Skeletal muscle tissue (tissue), 3 donors: ENCODE measurements at regions not wholly inside any gene's neighbourhood (a gene's known extent, or its start where the extent isn't known, plus 50 kb on each side); places are given as distances from the start of the nearest gene placed in this dataset.
"Not testable (repeated sequence)": the region's sequence is repeated elsewhere in the genome, so short reads cannot be mapped to it uniquely, and the experiment has no call there.

Experiments
- H3K27ac ChIP-seq: one replicate; pipeline ENCODE4 v1.7.0; 2013; ENCODE audit warnings: mild to moderate bottlenecking, low read depth, low read length, inconsistent platforms
- H3K27me3 ChIP-seq, 3 donors: one replicate each; pipeline ENCODE4 v1.7.0; 2013; ENCODE audit warnings: low read length in 3 of 3; ENCODE audit not compliant: control insufficient read depth in 3 of 3, insufficient read depth in 3 of 3
- H3K36me3 ChIP-seq, 3 donors: one replicate each; pipeline ENCODE4 v1.7.0; 2013; ENCODE audit warnings: low read length in 3 of 3; ENCODE audit not compliant: control insufficient read depth in 3 of 3, insufficient read depth in 3 of 3
- H3K4me1 ChIP-seq, 3 donors: one replicate each; pipeline ENCODE4 v1.7.0; 2013; ENCODE audit warnings: low read length in 3 of 3, mild to moderate bottlenecking in 3 of 3; ENCODE audit not compliant: control insufficient read depth in 3 of 3, insufficient read depth in 3 of 3
- H3K4me3 ChIP-seq, 3 donors: one replicate each; pipeline ENCODE4 v1.7.0; 2013; ENCODE audit warnings: low read length in 3 of 3
- H3K9ac ChIP-seq, 3 donors: one replicate each; pipeline ENCODE4 v1.7.0; 2013; ENCODE audit warnings: low read length in 3 of 3, mild to moderate bottlenecking in 3 of 3, moderate library complexity in 2 of 3, low read depth in 1 of 3
- H3K9me3 ChIP-seq, 3 donors: one replicate each; pipeline ENCODE4 v1.7.0; 2013; ENCODE audit warnings: low read length in 3 of 3; ENCODE audit not compliant: control insufficient read depth in 3 of 3
- donor health status: Osteomylitis.

GRCh38 chr4:170938588-170938987, 848.8 kb upstream of the AADAT start:
- Histone ChIP-seq H3K27me3 (no peaks in the 10 kb centered on the region), H3K9me3 (no peaks in the 10 kb centered on the region), H3K4me3 (no peak overlapping the region), H3K27ac (no peak overlapping the region), H3K9ac (no peak overlapping the region), H3K4me1 (no peaks in the 10 kb centered on the region), H3K36me3 (no peaks in the 10 kb centered on the region)

GRCh38 chr4:170931321-170931720, 841.6 kb upstream of the AADAT start:
- H3K4me3 ChIP-seq: no peak overlapping the region
- H3K4me1 ChIP-seq: no peaks in the 10 kb centered on the region

GRCh38 chr4:170888660-170889059, 798.9 kb upstream of the AADAT start:
- no peak overlapping the region for H3K4me3 ChIP-seq
- no peaks in the 10 kb centered on the region for H3K4me1 ChIP-seq
- no peaks in the 10 kb centered on the region for H3K9me3 ChIP-seq
- no peaks in the 10 kb centered on the region for H3K27me3 ChIP-seq
- no peak overlapping the region for H3K9ac ChIP-seq
- H3K36me3 ChIP-seq: no peaks in the 10 kb centered on the region
- no peak overlapping the region for H3K27ac ChIP-seq

More at GRCh38 chr4:170931321-170931720, 841.6 kb upstream of the AADAT start:
- Histone ChIP-seq H3K27ac (no peak overlapping the region), H3K9me3 (no peaks in the 10 kb centered on the region), H3K36me3 (no peaks in the 10 kb centered on the region), H3K9ac (no peak overlapping the region), H3K27me3 (no peaks in the 10 kb centered on the region)

- Histone ChIP-seq H3K27me3 (no peaks in the 10 kb centered on the region), H3K9me3 (no peaks in the 10 kb centered on the region), H3K36me3 (no peaks in the 10 kb centered on the region), H3K4me1 (no peaks in the 10 kb centered on the region), H3K9ac (no peak overlapping the region), H3K27ac (no peak overlapping the region), H3K4me3 (no peak overlapping the region)
These were observed 797.6 kb upstream of the AADAT start for GRCh38 chr4:170887396-170887795.

- no peak overlapping the region for H3K9ac ChIP-seq
- no peak overlapping the region for H3K27ac ChIP-seq
- H3K27me3 ChIP-seq: no peaks in the 10 kb centered on the region
- H3K4me3 ChIP-seq: no peak overlapping the region
- no peaks in the 10 kb centered on the region for H3K9me3 ChIP-seq
- H3K36me3 ChIP-seq: no peaks in the 10 kb centered on the region
- H3K4me1 ChIP-seq: no peaks in the 10 kb centered on the region
These were observed 795.3 kb upstream of the AADAT start for GRCh38 chr4:170884969-170885570.

GRCh38 chr4:170881646-170882045, 791.9 kb upstream of the AADAT start:
- H3K9ac ChIP-seq, H3K9me3 ChIP-seq, H3K27me3 ChIP-seq, H3K4me3 ChIP-seq, H3K4me1 ChIP-seq, H3K27ac ChIP-seq, H3K36me3 ChIP-seq: not testable (repeated sequence)

- no peaks in the 10 kb centered on the region for H3K9me3 ChIP-seq
- H3K36me3 ChIP-seq: no peaks in the 10 kb centered on the region
- no peak overlapping the region for H3K27ac ChIP-seq
- H3K27me3 ChIP-seq: no peaks in the 10 kb centered on the region
- no peak overlapping the region for H3K4me3 ChIP-seq
- H3K9ac ChIP-seq: no peak overlapping the region
- no peaks in the 10 kb centered on the region for H3K4me1 ChIP-seq
These were observed 786.1 kb upstream of the AADAT start for GRCh38 chr4:170875868-170876267.

GRCh38 chr4:170872794-170873193, 783.0 kb upstream of the AADAT start:
- H3K4me3 ChIP-seq: no peak overlapping the region
- H3K27me3 ChIP-seq: no peaks in the 10 kb centered on the region
- H3K9me3 ChIP-seq: no peaks in the 10 kb centered on the region
- no peaks in the 10 kb centered on the region for H3K4me1 ChIP-seq
- no peak overlapping the region for H3K9ac ChIP-seq
- no peaks in the 10 kb centered on the region for H3K36me3 ChIP-seq
- no peak overlapping the region for H3K27ac ChIP-seq

- H3K4me1 ChIP-seq: no peaks in the 10 kb centered on the region
- no peak overlapping the region for H3K9ac ChIP-seq
- no peaks in the 10 kb centered on the region for H3K27me3 ChIP-seq
- H3K36me3 ChIP-seq: no peaks in the 10 kb centered on the region
- H3K4me3 ChIP-seq: no peak overlapping the region
- no peak overlapping the region for H3K27ac ChIP-seq
- no peaks in the 10 kb centered on the region for H3K9me3 ChIP-seq
These were observed 778.4 kb upstream of the AADAT start for GRCh38 chr4:170868170-170868569.

- H3K9ac ChIP-seq: no peak overlapping the region
- H3K4me1 ChIP-seq: no peaks in the 10 kb centered on the region
- no peaks in the 10 kb centered on the region for H3K36me3 ChIP-seq
- no peak overlapping the region for H3K27ac ChIP-seq
- no peak overlapping the region for H3K4me3 ChIP-seq
- no peaks in the 10 kb centered on the region for H3K27me3 ChIP-seq
- no peaks in the 10 kb centered on the region for H3K9me3 ChIP-seq
These were observed 764.3 kb upstream of the AADAT start for GRCh38 chr4:170854097-170854496.
